Esophagus squamous epithelium (tissue), 5 donors: ENCODE measurements at regions not wholly inside any gene's neighbourhood (a gene's known extent, or its start where the extent isn't known, plus 50 kb on each side); places are given as distances from the start of the nearest gene placed in this dataset.
"Not testable (repeated sequence)": the region's sequence is repeated elsewhere in the genome, so short reads cannot be mapped to it uniquely, and the experiment has no call there.

ENCODE experiments used
- DNase-seq: peaks from one replicate; lab custom pipeline; 2025; lab: John Stamatoyannopoulos, UW
- H3K27ac ChIP-seq, 4 donors: fragments of 200-600 bp; sonication (generic); one replicate each; pipeline ENCODE4 v1.5.1; 2016 to 2019; ENCODE audit warnings: mild to moderate bottlenecking in 1 of 4
- H3K27me3 ChIP-seq, 4 donors: fragments of 200-600 bp; sonication (generic); 1 replicate in 3 of 4; 2 replicates in 1 of 4; pipeline versions ENCODE4 v1.5.1 to v1.6.0; 2017 to 2021; ENCODE audit warnings: antibody characterized with exemption in 1 of 4
- H3K36me3 ChIP-seq, 3 donors: fragments of 200-600 bp; sonication (generic); one replicate each; pipeline ENCODE4 v1.5.1; 2016 to 2019
- H3K4me1 ChIP-seq, 3 donors: fragments of 200-600 bp; sonication (generic); one replicate each; pipeline ENCODE4 v1.5.1; 2017 to 2019
- H3K4me3 ChIP-seq, 4 donors: fragments of 200-600 bp; sonication (generic); 1 replicate in 3 of 4; 2 replicates in 1 of 4; pipeline ENCODE4 v1.5.1; 2016 to 2019; ENCODE audit warnings: mild to moderate bottlenecking in 2 of 4, moderate library complexity in 1 of 4
- H3K9me3 ChIP-seq, 3 donors: fragments of 200-600 bp; sonication (generic); one replicate each; pipeline ENCODE4 v1.5.1; 2016 to 2019
- CTCF ChIP-seq, 6 experiments: fragments of 450-650 bp in 4 of 6; fragments of 200-600 bp in 2 of 6; sonication (generic) in 2 of 6; IDR thresholded peaks; one replicate each; pipeline ENCODE4 v1.5.1; 2016 to 2019; ENCODE audit warnings: antibody characterized with exemption in 6 of 6, mild to moderate bottlenecking in 4 of 6, moderate library complexity in 4 of 6
- POLR2A ChIP-seq, 4 donors: fragments of 450-650 bp; IDR thresholded peaks; one replicate each; pipeline ENCODE4 v1.6.1; 2017; ENCODE audit warnings: antibody characterized with exemption in 4 of 4, mild to moderate bottlenecking in 4 of 4, moderate library complexity in 3 of 4
- WGBS, 2 donors: methylation state at CpG; one replicate each; pipeline ENCODE4 v1.1.5; 2018; 5-methylcytosine and 5-hydroxymethylcytosine counted together
- intact Hi-C: fragments of 100-400 bp; cut with DNase I; formaldehyde crosslinking; loops from one replicate; pipeline ENCODE4 v1.15.0; 2022
- donor health status: DM: yes; HTN: yes; CAD: no.

GRCh38 chr2:60212181-60212945 lies 341.1 kb downstream of the BCL11A start:
- TF ChIP-seq CTCF (IDR thresholded peaks at IDR 0.05) (no peak), POLR2A (IDR thresholded peaks at IDR 0.05) (no peak)
- intact Hi-C loops: no loop called here
- DNase-seq: no peak

GRCh38 chr2:60189006-60189405 lies 364.4 kb downstream of the BCL11A start:
- H3K27me3 ChIP-seq, intact Hi-C loops, H3K27ac ChIP-seq, H3K4me1 ChIP-seq, DNase-seq, H3K9me3 ChIP-seq, H3K36me3 ChIP-seq, H3K4me3 ChIP-seq: not testable (repeated sequence)
- 90 to 94% methylated on average over 13 to 18 of the region's 19 CpGs for WGBS, 2 donors

More at GRCh38 chr2:60212181-60212945, 341.1 kb downstream of the BCL11A start:
- 90 to 95% methylated on average over 3 of the region's 3 CpGs for WGBS, 2 donors
- Histone ChIP-seq H3K27me3 (no peaks in the 10 kb centered on the region), H3K4me3 (no peak overlapping the region), H3K27ac (no peak overlapping the region), H3K36me3 (no peaks in the 10 kb centered on the region), H3K9me3 (no peaks in the 10 kb centered on the region), H3K4me1 (peaks cover 18 to 47% (median 22%) of the 10 kb centered on the region in 3 donors)

- TF ChIP-seq CTCF (IDR thresholded peaks at IDR 0.05) (no peak), POLR2A (IDR thresholded peaks at IDR 0.05) (no peak)
Measured at GRCh38 chr2:60175290-60175689, 378.2 kb downstream of the BCL11A start.

GRCh38 chr2:60174146-60174545 lies 379.3 kb downstream of the BCL11A start:
- 82 to 88% methylated on average over 1 of the region's 1 CpG for WGBS, 2 donors
- no peak for TF ChIP-seq POLR2A (IDR thresholded peaks at IDR 0.05)
- no peak for TF ChIP-seq CTCF (IDR thresholded peaks at IDR 0.05)
- no peak for DNase-seq
- intact Hi-C loops: no loop called here
- Histone ChIP-seq H3K4me1 (no peaks in the 10 kb centered on the region), H3K4me3 (no peak overlapping the region), H3K27ac (no peak overlapping the region), H3K9me3 (no peaks in the 10 kb centered on the region), H3K27me3 (no peaks in the 10 kb centered on the region), H3K36me3 (no peaks in the 10 kb centered on the region)

More at GRCh38 chr2:60175290-60175689, 378.2 kb downstream of the BCL11A start:
- intact Hi-C loops: no loop called here
- Histone ChIP-seq H3K9me3 (no peaks in the 10 kb centered on the region), H3K36me3 (no peaks in the 10 kb centered on the region), H3K27ac (no peak overlapping the region), H3K4me3 (no peak overlapping the region), H3K4me1 (no peaks in the 10 kb centered on the region), H3K27me3 (no peaks in the 10 kb centered on the region)
- no peak for DNase-seq

- TF ChIP-seq CTCF (IDR thresholded peaks at IDR 0.05) (no peak), POLR2A (IDR thresholded peaks at IDR 0.05) (no peak)
- Histone ChIP-seq H3K27me3 (no peaks in the 10 kb centered on the region), H3K36me3 (no peaks in the 10 kb centered on the region), H3K4me3 (no peak overlapping the region), H3K27ac (no peak overlapping the region), H3K9me3 (no peaks in the 10 kb centered on the region), H3K4me1 (no peaks in the 10 kb centered on the region)
- DNase-seq: no peak
- intact Hi-C loops: no loop called here
- WGBS, 2 donors: 92 to 97% methylated on average over 3 of the region's 3 CpGs
Measured at GRCh38 chr2:60172801-60173200, 380.7 kb downstream of the BCL11A start.
